ENCODE measurements at regions not wholly inside any gene's neighbourhood (a gene's known extent, or its start where the extent isn't known, plus 50 kb on each side); places are given as distances from the start of the nearest gene placed in this dataset.
"Not testable (repeated sequence)": the region's sequence is repeated elsewhere in the genome, so short reads cannot be mapped to it uniquely, and the experiment has no call there.

DNA sequence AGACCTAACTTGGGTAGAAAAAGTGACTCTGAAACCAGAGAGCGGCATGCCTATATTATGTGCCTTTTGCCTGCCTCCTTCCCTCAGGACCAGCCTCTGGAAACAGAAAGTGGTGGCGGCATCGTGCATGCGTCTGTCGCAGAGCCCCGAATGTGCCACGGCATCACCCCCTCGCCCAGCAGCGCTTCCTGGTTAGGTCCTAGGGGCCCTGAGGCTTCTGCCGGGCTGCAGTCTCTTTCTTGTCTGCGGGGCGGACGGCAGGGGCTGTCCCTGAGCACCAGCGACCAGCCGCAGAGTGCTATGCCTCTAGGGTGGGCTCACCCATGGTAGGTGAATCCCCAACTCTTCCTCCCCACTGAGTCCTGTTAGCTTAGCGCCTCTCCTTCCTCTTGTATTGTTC, 68.7 kb downstream of the VSIG4 start:
- Histone ChIP-seq H3K4me3 (ENCODE audit: low read length) (no peak overlapping the region), H3K27ac (ENCODE audit: low read length) (no peak overlapping the region), H3K4me1 (ENCODE audit: low read length) (no peaks in the 10 kb centered on the region), H3K27me3 (ENCODE audit: low read depth, low read length) (no peaks in the 10 kb centered on the region; the same call in 1 of the 2 replicates), H3K9me3 (ENCODE audit: insufficient read depth, low read length) (no peaks in the 10 kb centered on the region), H2AFZ (ENCODE audit: low read depth, low read length) (no peak overlapping the region), H3K79me2 (ENCODE audit: low read length) (no peaks in the 10 kb centered on the region), H3K36me3 (replicated peaks; ENCODE audit: low read depth, low read length) (no peaks in the 10 kb centered on the region), H4K20me1 (ENCODE audit: insufficient read depth, low read length) (no peaks in the 10 kb centered on the region), H3K4me2 (ENCODE audit: low read length) (no peak overlapping the region), H3K9ac (ENCODE audit: low read length) (no peak overlapping the region)
- no peak for TF ChIP-seq CTCF (IDR thresholded peaks at IDR 0.05; ENCODE audit: low read depth, low read length)
- TF ChIP-seq EZH2phosphoT487 (IDR thresholded peaks at IDR 0.05; ENCODE audit: low read depth), result no peak

DNA sequence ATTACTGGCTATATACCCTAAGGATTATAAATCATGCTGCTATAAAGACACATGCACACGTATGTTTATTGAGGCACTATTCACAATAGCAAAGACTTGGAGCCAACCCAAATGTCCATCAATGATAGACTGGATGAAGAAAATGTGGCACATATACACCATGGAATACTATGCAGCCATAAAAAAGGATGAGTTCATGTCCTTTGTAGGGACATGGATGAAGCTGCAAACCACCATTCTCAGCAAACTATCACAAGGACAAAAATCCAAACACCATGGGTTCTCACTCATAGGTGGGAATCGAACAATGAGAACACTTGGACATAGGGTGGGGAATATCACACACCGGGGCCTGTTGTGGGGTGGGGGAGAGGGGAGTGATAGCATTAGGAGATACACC, 72.7 kb downstream of the VSIG4 start:
- H3K27me3 ChIP-seq (ENCODE audit: low read depth, low read length); H3K36me3 ChIP-seq (replicated peaks; ENCODE audit: low read depth, low read length); H3K4me2 ChIP-seq (ENCODE audit: low read length); H3K9ac ChIP-seq (ENCODE audit: low read length); H3K79me2 ChIP-seq (ENCODE audit: low read length); H3K4me3 ChIP-seq (ENCODE audit: low read length); H2AFZ ChIP-seq (ENCODE audit: low read depth, low read length); H3K4me1 ChIP-seq (ENCODE audit: low read length); H4K20me1 ChIP-seq (ENCODE audit: insufficient read depth, low read length); H3K27ac ChIP-seq (ENCODE audit: low read length); H3K9me3 ChIP-seq (ENCODE audit: insufficient read depth, low read length): not testable (repeated sequence)

DNA sequence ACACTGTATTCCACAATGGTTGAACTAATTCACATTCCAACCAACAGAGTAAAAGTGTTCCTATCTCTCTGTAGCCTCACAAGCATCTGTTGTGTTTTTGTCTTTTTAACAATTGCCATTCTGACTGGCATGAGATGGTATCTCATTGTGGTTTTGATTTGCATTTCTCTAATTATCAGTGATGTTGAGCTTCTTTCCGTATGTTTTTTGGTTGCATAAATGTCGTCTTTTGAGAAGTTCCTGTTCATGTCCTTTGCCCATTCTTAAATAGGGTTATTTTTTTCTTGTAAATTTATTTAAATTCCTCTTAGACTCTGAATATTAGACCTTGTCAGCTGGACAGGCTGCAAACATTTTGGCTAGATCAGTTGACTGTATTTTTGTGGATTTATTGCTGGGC, 78.2 kb downstream of the VSIG4 start:
- H3K36me3 ChIP-seq (replicated peaks; ENCODE audit: low read depth, low read length), result no peaks in the 10 kb centered on the region
- no peak overlapping the region for H3K9ac ChIP-seq (ENCODE audit: low read length)
- TF ChIP-seq CTCF (IDR thresholded peaks at IDR 0.05; ENCODE audit: low read depth, low read length), result no peak
- no peak for TF ChIP-seq EZH2phosphoT487 (IDR thresholded peaks at IDR 0.05; ENCODE audit: low read depth)
- no peak overlapping the region for H3K4me3 ChIP-seq (ENCODE audit: low read length)
- no peak overlapping the region for H3K27ac ChIP-seq (ENCODE audit: low read length)
- no peaks in the 10 kb centered on the region for H3K9me3 ChIP-seq (ENCODE audit: insufficient read depth, low read length)
- H3K4me1 ChIP-seq (ENCODE audit: low read length), result no peaks in the 10 kb centered on the region
- no peaks in the 10 kb centered on the region for H3K79me2 ChIP-seq (ENCODE audit: low read length)
- H2AFZ ChIP-seq (ENCODE audit: low read depth, low read length), result no peak overlapping the region
- no peaks in the 10 kb centered on the region for H3K27me3 ChIP-seq (ENCODE audit: low read depth, low read length)
- no peaks in the 10 kb centered on the region for H4K20me1 ChIP-seq (ENCODE audit: insufficient read depth, low read length)
- no peak overlapping the region for H3K4me2 ChIP-seq (ENCODE audit: low read length)

GRCh38 chrX:65948103-65948502, 91.8 kb downstream of the VSIG4 start:
- Histone ChIP-seq H3K27me3 (ENCODE audit: low read depth, low read length) (no peaks in the 10 kb centered on the region), H3K9me3 (ENCODE audit: insufficient read depth, low read length) (no peaks in the 10 kb centered on the region), H2AFZ (ENCODE audit: low read depth, low read length) (no peak overlapping the region), H3K79me2 (ENCODE audit: low read length) (no peaks in the 10 kb centered on the region), H3K9ac (ENCODE audit: low read length) (no peak overlapping the region), H3K36me3 (replicated peaks; ENCODE audit: low read depth, low read length) (no peaks in the 10 kb centered on the region), H3K4me1 (ENCODE audit: low read length) (no peaks in the 10 kb centered on the region), H3K4me2 (ENCODE audit: low read length) (no peak overlapping the region), H3K27ac (ENCODE audit: low read length) (no peak overlapping the region), H4K20me1 (ENCODE audit: insufficient read depth, low read length) (no peaks in the 10 kb centered on the region), H3K4me3 (ENCODE audit: low read length) (no peak overlapping the region)
- TF ChIP-seq EZH2phosphoT487 (IDR thresholded peaks at IDR 0.05; ENCODE audit: low read depth) (no peak), CTCF (IDR thresholded peaks at IDR 0.05; ENCODE audit: low read depth, low read length) (no peak)

DNA sequence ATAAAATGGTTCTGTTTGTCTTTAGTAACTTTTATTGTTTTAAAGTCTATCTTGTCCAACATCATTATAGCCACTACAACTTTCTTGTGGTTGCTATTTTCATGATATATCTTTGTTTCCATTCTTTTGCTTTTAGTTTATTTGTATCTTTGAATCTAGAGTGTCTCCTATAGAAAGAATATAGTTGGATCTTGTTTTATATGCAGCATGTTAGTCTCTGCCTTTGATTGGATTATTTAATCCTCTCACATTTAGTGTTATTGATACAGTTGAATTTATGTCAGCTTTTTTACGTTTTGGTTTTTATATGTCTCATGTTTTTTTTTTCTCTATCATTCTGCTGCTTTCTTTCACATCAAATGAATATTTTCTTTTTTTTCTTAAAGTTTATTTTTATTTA, 98.1 kb downstream of the VSIG4 start:
- Histone ChIP-seq H3K4me3 (ENCODE audit: low read length) (no peak overlapping the region), H3K4me1 (ENCODE audit: low read length) (no peaks in the 10 kb centered on the region), H2AFZ (ENCODE audit: low read depth, low read length) (no peak overlapping the region), H3K9ac (ENCODE audit: low read length) (no peak overlapping the region), H3K27ac (ENCODE audit: low read length) (no peak overlapping the region), H3K36me3 (replicated peaks; ENCODE audit: low read depth, low read length) (no peaks in the 10 kb centered on the region), H3K27me3 (ENCODE audit: low read depth, low read length) (no peaks in the 10 kb centered on the region), H4K20me1 (ENCODE audit: insufficient read depth, low read length) (no peaks in the 10 kb centered on the region), H3K9me3 (ENCODE audit: insufficient read depth, low read length) (no peaks in the 10 kb centered on the region), H3K79me2 (ENCODE audit: low read length) (no peaks in the 10 kb centered on the region), H3K4me2 (ENCODE audit: low read length) (no peak overlapping the region)
- TF ChIP-seq CTCF (IDR thresholded peaks at IDR 0.05; ENCODE audit: low read depth, low read length) (no peak), EZH2phosphoT487 (IDR thresholded peaks at IDR 0.05; ENCODE audit: low read depth) (no peak)
